A549 (cell line): ENCODE measurements at regions not wholly inside any gene's neighbourhood (a gene's known extent, or its start where the extent isn't known, plus 50 kb on each side); places are given as distances from the start of the nearest gene placed in this dataset.

Source experiments
- BHLHE40 ChIP-seq: IDR thresholded peaks from 2 replicates; pipeline ENCODE4 v1.6.1; 2012; ENCODE audit warnings: low read depth, low read length, inconsistent platforms
- ELK1 ChIP-seq: fragments of 150-350 bp; IDR thresholded peaks from 2 replicates; pipeline ENCODE4 v1.6.1; 2014; ENCODE audit warnings: low read depth, mild to moderate bottlenecking, low read length
- ESRRA ChIP-seq: fragments of 150-350 bp; IDR thresholded peaks from 2 replicates; pipeline ENCODE4 v1.6.1; 2014; ENCODE audit warnings: mild to moderate bottlenecking, low read length, borderline replicate concordance
- HOXB5 ChIP-seq: fragments of 250-450 bp; sonication (Bioruptor Pico); IDR thresholded peaks from 2 replicates; pipeline ENCODE4 v1.5.0; 2020; ENCODE audit warnings: mild to moderate bottlenecking, moderate library complexity
- MAFK ChIP-seq: fragments of 450-650 bp; IDR thresholded peaks from 2 replicates; pipeline ENCODE4 v1.6.1; 2014; ENCODE audit not compliant: partially characterized antibody
- NR3C1 ChIP-seq: fragments of >200 bp; sonication (Bioruptor Twin); formaldehyde crosslinking; IDR thresholded peaks from 3 replicates; pipeline ENCODE4 v1.6.1; 2017
- PHF8 ChIP-seq: fragments of 200-600 bp; sonication (generic); IDR thresholded peaks from 2 replicates; pipeline ENCODE4 v1.6.1; 2016; ENCODE audit warnings: low read depth, mild to moderate bottlenecking, antibody characterized with exemption, moderate library complexity, borderline replicate concordance
- POLR2A ChIP-seq: IDR thresholded peaks from 2 replicates; pipeline ENCODE4 v1.6.1; 2012; ENCODE audit warnings: mild to moderate bottlenecking, low read length
- REST ChIP-seq: fragments of 200-600 bp; sonication (generic); IDR thresholded peaks from 2 replicates; pipeline ENCODE4 v1.6.1; 2016; ENCODE audit warnings: antibody characterized with exemption, mild to moderate bottlenecking, moderate library complexity
- RFX5 ChIP-seq: fragments of 450-650 bp; IDR thresholded peaks from 2 replicates; pipeline ENCODE4 v1.7.1; 2014; ENCODE audit warnings: antibody characterized with exemption, mild to moderate bottlenecking, moderate library complexity
- RNF2 ChIP-seq: fragments of 200-600 bp; sonication (generic); IDR thresholded peaks from 2 replicates; pipeline ENCODE4 v1.6.1; 2016; ENCODE audit warnings: low read depth, mild to moderate bottlenecking, antibody characterized with exemption, moderate library complexity, borderline replicate concordance
- TP53 ChIP-seq: fragments of 250-450 bp; sonication (Bioruptor Pico); IDR thresholded peaks from 2 replicates; pipeline ENCODE4 v1.5.0; 2021; ENCODE audit warnings: mild to moderate bottlenecking, moderate library complexity
- TF ChIP-seq, protein P1 (sequence below): fragments of >200 bp; sonication (Bioruptor Twin); formaldehyde crosslinking; IDR thresholded peaks from 3 replicates; pipeline ENCODE4 v1.5.1; 2016

DNA sequence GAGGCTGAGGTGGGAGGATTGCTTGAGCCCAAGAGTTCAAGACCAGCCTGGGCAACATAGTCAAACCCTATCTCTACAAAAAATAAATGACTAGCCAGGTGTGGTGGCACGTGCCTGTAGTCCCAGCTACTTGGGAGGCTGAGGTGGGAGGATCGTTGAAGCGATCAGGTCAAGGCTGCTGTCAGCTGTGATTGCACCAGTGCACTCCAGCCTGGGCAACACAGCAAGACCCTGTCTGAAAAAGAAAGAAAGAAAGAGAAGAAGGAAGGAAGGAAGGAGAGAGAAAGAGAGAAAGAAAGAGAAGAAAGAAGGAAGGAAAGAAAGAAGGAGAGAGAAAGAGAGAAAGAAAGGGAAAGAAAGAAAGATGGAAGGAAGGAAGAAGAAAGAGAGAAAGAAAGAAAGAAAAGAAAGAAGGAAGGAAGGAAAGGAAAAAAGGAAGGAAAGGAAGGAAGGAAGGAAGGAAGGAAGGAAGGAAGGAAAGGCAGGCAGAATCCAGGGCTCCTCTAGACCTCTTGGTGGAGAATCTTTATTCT, 71.5 kb upstream of the FBRSL1 start:
- TF ChIP-seq ELK1 (no peak), RFX5 (no peak), PHF8 (no peak), TP53 (CRISPR knock-in tag) (no peak), BHLHE40 (no peak), HOXB5 (CRISPR knock-in tag) (no peak), MAFK (no peak), POLR2A (no peak), REST (no peak), RNF2 (no peak), ESRRA (no peak), NR3C1 (no peak)
- TF ChIP-seq, protein P1, sequence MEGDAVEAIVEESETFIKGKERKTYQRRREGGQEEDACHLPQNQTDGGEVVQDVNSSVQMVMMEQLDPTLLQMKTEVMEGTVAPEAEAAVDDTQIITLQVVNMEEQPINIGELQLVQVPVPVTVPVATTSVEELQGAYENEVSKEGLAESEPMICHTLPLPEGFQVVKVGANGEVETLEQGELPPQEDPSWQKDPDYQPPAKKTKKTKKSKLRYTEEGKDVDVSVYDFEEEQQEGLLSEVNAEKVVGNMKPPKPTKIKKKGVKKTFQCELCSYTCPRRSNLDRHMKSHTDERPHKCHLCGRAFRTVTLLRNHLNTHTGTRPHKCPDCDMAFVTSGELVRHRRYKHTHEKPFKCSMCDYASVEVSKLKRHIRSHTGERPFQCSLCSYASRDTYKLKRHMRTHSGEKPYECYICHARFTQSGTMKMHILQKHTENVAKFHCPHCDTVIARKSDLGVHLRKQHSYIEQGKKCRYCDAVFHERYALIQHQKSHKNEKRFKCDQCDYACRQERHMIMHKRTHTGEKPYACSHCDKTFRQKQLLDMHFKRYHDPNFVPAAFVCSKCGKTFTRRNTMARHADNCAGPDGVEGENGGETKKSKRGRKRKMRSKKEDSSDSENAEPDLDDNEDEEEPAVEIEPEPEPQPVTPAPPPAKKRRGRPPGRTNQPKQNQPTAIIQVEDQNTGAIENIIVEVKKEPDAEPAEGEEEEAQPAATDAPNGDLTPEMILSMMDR = no peak
